RPMI8226 (cell line): ENCODE measurements at regions not wholly inside any gene's neighbourhood (a gene's known extent, or its start where the extent isn't known, plus 50 kb on each side); places are given as distances from the start of the nearest gene placed in this dataset.
"Not testable (repeated sequence)": the region's sequence is repeated elsewhere in the genome, so short reads cannot be mapped to it uniquely, and the experiment has no call there.

Source experiments
- DNase-seq: peaks from one replicate; pipeline ENCODE4 v3.0.0-alpha.2; 2015

DNA sequence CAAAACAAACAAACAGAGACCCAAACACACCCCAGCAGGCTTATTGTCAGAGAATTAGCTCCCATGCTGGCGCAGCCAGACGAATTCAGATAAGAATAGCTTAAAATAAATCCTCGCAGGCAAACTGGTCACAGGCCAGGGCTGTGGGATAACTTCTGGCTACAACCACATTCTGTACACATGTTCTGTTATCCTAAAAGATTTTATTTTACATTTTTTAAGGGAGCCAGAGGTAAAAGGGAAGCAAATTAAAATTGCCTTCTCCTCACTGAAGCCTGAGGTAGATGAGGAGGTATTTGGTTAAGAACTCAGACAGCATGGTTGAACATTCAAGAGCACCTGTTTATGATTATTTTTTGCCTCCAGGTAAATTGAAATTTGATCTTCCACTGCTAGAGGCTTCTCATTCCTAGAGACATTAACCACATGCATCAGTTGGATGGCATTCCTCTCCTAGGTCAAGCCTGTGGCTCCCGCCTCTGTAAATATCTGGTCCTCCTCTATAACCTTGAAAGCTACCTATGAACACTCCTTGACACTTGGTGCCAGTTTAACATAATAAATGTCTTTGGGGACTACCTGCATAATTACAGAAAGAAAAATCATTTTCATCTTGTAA is 190.3 kb downstream of the SATB1 start:
- no peak for DNase-seq

DNA sequence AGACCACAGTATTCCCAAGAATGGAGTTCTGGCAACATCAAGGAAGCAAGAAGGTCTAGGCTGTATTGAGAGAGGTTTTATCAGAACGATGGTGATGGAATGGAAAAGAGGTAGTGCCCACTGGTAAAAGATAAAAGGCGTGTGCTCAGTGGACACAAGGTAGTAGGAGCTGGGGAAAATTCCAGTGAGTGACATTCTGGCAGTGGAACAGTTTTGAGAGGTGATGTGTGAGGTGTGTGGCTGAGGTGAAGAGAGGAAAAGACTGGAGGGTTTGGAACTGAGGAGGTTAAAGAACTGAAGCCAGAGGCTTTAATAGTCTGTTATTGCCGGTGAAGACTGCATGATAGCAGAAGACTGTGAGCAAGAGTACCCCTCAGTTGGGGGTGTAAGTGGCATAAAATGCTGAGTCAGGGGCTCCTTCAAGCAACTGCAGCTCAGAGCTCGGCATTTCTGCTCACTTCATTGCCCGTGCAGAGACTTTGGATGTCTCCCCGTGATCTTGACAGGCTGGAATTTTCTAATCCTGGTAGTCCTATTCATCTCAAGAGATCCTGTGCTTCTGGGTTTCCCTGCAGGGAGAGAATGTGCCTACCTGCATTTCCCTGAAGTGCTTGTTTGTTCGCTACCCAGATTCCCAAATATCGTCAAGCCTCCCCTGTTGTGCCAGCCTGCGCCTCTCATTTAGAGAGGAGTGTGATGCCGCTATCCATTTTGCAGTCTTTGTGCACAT is 191.0 kb downstream of the SATB1 start:
- DNase-seq, result no peak

DNA sequence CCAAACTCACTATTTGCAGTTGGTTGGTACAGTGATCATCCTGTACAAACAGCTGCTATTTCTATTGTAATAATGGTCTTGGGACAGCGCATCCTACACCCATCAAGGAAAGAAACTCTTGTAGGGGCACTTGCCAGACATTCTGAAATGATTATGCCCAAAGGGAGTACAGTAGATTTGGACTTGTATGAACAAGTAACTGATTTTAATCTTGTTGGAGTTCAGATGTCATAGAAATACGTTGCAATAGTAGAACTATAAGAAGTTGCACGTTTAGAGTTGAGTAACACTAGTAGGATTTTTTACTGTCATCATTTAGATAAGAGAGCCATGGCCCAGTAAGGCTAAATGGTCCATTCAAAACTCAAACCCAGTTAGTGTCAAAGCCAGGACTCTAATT is 192.8 kb downstream of the SATB1 start:
- no peak for DNase-seq

DNA sequence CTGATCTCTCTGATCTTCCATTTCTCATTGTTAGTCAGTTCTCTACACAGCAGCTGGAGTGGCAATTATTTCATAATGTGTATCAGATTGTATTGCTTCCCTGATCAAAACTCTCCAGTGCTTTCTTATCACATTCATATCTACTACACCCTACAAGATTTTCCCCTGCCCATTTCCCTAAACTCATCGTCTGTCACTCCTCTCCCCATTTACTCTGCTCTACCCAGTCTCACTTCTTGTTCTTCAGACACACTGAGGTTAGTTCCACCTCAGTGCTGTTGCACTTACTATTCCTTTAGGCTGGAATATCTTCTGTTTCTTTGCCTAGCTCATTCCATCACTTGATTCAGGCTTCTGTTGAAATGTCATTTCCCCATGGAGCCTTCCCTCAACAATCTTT is 197.1 kb downstream of the SATB1 start:
- DNase-seq, result no peak

DNA sequence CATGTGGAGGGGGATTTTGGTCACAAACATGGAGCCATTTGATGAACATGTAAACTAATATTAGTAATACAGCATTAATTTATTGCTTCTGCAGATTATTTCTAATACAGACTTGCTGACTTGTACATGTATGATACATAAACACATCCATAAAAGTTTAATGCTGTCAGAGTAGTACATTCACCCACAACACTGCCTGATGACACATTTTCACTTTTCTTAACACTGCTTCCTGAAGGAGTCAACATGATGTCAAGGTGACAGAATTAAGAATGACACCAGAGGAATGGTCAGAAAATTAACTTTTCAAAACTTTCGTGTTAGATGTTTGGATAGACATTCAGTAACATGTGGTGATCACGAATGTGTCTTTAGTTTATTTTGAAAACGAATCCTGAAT is 199.4 kb downstream of the SATB1 start:
- no peak for DNase-seq

DNA sequence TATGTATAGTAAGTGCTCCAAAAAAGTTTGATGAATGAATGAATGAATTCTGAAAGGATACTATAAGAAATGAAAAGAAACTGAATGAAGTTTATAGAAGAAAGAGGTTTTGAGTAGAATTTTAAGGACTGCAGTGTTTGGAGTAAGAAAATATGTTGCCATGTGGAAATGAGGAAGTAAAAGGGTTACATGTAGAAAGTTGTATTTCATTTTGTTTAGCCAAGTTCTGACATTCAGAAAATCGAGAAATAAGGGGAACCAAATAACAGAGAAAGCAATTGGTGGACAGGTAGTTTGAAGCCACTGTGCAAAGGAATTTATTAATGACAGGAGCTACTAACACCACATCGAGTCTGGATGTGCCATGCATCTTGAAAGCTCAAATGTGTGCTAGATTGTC is 200.7 kb downstream of the SATB1 start:
- DNase-seq, result no peak

DNA sequence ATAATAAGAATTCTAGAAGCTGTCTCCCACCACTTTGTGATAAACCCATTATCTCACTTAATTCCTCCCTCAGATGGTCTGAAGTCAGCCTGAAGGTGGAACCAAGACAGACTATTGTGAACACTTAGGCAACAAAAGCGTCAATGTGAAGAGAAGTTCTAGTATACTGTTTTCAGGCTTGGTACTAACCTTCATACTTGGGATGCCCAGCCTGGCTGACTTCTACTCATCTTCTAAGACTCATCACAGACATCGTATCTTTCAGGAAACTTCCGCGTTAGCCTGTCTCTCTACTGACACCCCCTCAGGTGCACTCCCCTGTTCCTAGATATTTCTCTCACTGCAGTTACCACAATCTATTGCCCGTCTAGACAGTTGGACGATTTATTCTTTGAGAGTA is 201.2 kb downstream of the SATB1 start:
- no peak for DNase-seq

DNA sequence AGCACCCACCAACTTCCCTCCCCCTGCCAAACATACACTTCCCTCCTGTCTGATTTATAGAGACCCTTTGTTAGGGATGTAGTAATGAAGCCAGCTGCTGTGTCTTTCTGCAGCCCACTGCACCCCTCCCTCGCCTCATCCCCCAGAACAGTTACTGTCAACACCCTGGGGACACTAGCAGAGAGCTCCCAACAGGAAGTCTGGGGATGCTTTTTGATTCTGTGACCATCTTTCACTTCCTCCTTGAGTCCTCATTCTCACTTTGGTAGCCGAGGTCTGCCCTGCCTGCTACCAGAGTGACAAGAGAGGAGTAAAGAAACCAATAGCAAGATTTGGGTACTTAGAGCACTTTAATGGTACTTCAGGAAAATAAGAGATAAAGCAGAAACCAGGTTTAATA is 201.6 kb downstream of the SATB1 start:
- peak; percentile 71 for DNase-seq

DNA sequence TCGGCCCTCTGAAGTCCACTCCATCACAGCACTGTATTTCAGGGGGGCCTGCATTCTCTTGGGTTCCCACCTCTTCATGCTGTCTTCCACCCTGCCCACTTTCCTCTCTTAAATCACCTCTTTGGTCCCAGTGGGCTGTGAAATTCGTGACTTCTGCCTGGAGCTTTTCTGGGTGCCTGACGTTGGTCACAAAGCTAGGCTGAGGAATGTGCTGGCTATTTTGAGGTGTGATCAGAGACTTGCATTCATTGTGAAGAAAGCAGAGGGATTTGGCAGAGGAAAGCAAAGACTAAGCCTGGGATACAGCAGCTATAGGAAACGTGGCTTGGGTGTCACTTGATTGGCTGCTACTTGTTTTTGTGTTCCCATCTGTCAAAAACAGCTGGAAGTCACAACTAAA is 202.5 kb downstream of the SATB1 start:
- DNase-seq, result no peak

DNA sequence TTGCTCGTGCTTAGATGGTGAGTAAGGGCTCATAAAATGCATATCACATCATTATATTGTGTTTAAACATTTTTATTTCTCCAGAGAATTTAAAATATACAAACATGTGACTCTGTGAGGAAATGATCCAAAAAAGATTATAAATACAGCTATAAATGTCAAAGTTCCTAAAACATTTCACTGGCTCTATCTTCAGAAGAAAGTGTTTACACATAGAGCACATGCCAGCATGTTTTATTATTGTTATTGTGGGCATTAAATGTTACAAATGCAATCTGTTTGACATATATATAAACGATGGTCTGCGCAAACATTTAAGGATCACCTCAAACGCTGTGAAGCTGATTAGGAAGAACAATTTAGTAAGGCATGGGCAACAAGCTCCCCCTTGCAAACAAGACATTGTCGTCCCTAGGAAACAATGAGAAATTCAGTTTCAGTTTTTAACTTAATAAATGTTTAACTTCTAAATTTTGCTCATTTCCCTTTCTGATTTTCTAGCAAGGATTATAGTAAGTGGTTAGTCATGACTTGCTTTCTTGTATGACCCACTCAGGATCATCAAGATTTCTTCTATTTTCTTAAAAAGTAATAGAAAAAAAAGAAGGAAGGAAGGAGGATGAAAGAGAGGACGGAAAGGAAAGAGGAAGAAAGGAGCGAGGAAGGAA is 207.5 kb downstream of the SATB1 start:
- DNase-seq, result no peak

DNA sequence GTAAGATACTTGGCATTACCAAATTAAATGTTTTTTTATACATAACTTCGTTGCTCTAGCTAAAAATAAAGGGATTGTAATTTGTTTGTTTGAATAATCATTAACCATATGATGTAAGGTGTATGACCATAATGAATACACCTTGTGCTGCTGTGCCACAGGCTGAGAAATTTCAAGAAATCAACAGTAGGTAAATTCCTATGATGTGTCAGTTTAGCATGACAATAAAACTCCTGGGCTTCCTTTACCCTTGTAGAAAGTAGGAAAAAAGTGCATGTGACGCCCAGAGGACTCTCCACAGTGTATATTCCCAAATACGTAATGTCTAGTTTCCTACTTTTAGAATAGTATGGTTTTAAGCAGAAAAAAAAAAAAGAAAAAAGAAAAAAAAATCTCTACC is 208.1 kb downstream of the SATB1 start:
- no peak for DNase-seq

DNA sequence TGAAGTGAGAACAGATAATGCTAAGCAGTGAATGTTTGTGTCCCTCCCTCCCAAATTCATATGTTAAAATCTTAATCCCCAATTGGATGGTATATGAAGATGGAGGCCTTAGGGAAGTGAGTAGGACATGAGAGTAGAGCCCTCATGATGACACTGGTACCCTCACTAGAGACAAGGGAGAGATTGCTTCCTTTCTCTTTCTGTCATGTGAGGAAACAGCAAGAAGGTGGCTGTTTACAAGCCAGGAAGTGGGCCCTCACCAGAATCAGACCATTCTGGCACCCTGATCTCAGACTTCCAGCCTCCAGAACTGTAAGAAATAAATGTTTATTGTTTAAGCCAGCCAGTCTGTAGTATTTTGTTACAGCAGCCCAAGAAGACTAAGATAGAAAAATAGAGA is 209.5 kb downstream of the SATB1 start:
- DNase-seq, result no peak

DNA sequence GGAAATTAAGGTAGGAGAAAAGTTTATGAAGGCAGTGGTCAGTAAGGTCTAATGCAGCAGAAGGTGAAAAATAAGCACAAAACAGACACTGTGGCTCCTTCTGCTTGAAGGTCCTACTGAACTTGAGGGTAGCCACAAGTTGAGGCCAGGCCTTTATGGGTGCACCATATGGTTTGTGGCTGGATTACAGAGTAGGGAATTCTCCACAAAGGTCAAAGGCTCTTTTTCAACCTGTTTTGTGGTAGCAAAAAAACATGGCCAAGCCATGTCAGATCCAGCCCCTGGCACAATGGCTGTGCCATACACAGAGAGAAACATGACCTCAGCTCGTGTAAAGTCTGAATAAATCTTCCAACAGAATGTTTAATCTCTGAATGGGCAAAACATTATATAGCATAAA is 214.0 kb downstream of the SATB1 start:
- DNase-seq, result no peak

DNA sequence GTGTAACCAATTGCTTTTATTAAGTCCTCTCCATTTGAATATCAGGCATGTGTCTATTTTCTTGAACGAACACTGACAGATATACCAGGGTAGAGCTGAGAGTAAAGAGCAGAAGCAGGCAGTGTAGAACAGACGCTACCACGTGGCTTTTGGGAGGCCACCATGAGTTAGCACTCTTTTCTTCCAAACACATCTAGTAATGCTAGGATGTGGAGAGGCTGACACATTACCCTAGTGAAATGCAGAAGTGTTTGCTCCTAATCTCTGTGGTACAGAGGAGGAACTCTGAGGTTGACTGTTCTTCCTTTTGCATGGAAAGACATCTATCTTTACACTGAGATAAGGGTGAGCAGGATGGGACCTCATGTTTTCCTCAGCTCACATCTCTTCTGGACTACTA is 216.3 kb downstream of the SATB1 start:
- no peak for DNase-seq

DNA sequence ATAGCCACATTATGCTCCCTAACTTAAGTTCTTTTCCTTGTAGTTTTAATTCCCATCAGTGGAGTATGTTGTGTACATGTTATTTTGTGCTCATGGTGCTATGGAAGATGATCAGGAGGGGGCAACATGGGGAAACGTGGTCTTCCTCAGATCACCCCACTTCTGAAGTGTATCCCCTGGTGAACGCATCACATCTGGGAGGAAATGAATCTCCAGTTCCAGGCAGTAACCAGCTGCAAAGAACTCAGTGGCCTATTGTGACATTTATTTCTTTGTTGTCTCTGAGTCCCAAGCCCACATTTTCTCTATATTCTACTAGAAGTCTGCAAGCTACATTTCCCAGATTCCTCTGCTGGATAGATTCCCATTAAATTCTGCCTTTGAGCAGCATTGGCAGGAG is 217.0 kb downstream of the SATB1 start:
- no peak for DNase-seq

DNA sequence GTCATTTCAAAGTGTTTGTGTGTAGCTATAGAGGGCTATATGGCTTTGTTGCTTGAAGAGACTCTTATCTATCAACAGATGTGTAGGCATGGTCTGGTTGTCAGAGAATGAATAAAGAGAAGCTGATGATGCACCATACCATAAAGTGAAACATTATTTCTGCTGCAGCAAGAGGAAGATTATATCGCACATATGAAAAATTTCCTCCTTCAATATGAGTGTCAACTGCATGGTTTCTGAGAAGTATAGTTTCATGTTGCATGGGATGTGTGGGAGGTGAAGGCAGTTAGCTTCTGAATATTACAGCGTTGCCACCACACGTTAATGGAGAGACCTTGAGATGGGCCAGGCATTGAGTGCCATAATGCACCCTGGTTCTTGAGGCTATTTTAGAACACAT is 217.9 kb downstream of the SATB1 start:
- no peak for DNase-seq

DNA sequence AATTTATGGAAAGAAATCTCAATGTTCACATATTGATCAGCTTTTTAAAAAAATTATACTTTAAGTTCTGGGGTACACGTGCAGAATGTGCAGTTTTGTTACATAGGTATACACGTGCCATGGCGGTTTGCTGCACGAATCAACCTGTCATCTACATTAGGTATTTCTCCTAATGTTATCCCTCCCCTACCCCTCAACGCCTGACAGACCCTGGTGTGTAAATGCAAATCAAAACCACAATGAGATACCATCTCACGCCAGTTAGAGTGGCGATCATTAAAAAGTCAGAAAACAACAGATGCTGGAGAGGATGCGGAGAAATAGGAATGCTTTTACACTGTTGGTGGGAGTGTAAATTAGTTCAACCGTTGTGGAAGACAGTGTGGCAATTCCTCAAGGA is 219.4 kb downstream of the SATB1 start:
- DNase-seq, result not testable (repeated sequence)

DNA sequence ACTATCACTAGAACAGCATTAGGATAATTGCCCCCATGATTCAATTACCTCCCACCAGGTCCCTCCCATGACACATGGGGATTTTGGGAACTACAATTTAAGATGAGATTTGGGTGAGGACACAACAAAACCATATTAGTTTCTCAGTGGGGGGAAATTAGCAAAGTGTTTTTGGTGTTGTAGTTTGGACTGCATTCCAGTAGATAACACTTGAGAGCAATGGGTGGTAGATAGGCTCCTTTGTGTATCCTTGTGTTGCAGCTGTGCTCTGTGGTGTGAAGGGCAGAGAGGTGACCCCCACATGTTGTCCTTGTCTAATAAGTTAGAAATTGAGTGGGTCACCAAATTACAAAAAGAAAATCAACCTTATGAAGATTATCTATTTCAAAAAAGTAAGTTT is 223.8 kb downstream of the SATB1 start:
- no peak for DNase-seq

DNA sequence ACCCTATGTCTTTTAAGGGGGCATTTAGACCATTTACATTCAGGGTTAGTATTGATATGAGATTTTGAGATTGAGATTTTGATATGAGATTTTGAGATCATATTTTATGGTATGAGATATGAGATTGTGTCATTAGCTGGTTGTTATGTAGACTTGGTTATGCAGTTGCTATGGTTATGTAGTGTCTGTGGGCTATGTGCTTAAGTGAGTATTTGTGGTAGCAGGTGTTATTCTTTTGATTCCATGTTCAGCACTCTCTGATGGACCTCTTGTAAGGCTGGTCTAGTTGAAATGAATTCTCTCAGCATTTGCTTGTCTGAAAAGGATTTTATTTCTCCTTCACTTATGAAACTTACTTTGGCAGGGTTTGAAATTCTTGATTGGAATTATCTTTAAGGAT is 225.4 kb downstream of the SATB1 start:
- DNase-seq, result no peak

DNA sequence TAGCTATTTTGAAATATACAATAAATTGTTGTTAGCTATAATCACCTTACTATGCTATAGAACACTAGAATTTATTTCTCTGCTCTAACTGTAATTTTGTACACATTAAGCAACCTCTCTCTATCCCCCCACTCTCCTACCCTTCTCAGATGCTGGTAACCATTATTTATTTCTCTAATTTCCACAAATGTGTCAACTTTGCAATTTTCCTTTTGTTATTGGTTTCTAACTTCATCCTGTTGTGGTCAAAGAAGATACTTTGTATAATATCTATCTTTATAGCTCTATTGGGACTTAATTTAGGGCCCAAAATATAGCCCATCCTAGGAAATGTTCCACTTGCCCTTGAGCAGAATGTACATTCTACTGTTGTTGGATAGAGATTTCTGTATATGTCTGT is 229.3 kb downstream of the SATB1 start:
- no peak for DNase-seq

DNA sequence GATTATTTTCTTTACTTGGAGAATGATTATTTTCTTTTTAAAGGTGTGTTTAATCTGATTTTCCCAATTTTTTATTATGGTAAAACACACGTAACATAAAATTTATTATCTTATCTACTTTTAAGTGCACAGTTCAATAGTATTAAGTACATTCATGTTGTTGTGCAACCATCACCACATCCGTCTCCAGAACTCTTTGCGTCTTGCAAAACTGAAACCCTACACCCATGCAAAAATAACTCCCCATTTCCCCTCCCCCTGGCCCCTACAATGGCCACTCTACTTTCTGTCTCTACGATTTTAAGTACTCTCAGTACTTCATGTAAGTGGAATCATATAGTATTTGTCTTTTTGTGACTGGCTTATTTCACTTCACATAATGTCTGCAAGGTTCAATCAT is 230.7 kb downstream of the SATB1 start:
- peak; percentile 40 for DNase-seq

DNA sequence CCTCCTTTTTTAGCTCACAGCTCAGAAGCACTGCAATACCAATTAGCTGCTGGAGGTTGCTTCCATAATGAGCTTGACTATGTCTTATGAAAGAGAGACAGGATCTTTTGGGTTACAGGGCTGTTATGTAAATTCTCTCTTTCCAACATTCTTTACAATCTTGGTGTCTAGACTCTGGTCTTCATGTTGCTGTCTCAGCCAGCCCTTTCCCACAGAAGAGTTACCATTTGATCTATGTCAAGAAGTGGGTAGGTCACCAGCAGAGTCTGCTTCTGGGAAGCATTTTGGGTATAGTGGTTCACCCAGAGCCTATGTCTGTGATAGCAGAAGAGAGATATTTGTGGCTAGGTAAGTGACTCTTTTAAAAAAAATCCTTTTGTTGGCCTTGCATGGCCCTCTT is 234.5 kb downstream of the SATB1 start:
- no peak for DNase-seq

DNA sequence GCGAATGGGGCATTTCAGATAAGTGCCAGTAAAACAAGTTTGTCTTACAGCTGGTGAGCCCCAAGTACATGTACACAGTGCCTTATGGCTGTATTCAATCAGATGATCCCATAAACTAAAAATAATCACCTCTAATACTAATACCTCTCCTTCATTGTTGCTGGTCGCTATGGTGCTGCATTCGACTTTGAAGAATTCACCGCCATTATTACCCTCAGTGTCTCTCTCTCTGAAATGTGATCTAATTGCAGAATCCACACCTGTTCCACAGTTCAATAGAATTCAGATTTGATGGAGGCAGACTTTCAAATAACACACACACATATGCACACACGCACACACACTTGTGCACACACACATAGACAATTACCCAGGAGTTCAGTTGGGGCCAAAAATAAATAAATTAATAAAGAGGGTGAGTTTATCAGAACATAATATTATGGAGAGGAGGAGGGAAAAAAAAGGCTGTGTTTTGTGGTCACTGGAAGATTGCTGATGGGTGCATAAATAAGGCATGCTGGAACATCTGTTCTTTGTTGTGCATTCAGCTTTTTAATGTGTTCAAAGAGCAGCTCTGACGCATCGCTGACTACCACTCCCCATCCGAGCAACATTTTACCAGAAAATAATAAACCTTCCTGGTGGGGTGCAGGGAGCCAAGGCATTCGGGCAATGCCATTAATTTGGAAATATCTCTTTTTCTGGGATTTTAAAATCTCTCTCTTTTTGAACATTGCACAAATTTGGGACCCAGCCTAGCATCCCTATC is 235.7 kb downstream of the SATB1 start:
- DNase-seq, result peak; percentile 76

DNA sequence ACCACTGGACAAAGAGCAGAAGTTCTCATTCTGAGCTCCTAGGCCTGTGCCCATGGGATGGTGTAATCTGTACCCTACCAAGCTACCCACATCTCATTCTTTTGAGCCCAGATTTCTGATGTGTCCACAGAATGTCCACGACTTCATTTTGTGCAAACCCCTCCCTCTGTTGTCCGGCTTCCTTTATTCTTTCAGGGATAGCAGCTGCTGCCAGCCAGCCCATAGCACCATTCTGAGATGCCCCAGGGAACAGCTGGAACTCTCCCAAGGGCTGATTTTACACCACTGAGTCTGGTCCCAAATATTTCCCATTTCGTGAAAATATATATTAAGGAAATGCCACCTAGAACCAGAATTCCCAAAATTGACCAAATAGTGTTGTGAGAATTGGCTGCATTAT is 236.6 kb downstream of the SATB1 start:
- DNase-seq, result no peak
